Keratinocyte (primary cell): ENCODE measurements at regions not wholly inside any gene's neighbourhood (a gene's known extent, or its start where the extent isn't known, plus 50 kb on each side); places are given as distances from the start of the nearest gene placed in this dataset.

Experiments
- CTCF ChIP-seq, 3 experiments: IDR thresholded peaks in 1 of 3; conservative IDR thresholded peaks in 1 of 3; optimal IDR thresholded peaks in 1 of 3; 2 replicates in 2 of 3; 3 replicates in 1 of 3; pipeline versions ENCODE3 to v1.5.1; 2011; ENCODE audit warnings: low read length in 3 of 3, mild to moderate bottlenecking in 3 of 3, moderate library complexity in 2 of 3, control low read depth in 1 of 3, inconsistent platforms in 1 of 3; ENCODE audit not compliant: insufficient read depth in 2 of 3; ENCODE audit errors: extremely low read depth in 1 of 3
- EZH2 ChIP-seq: IDR thresholded peaks from one replicate; pipeline ENCODE4 v1.6.1; 2012; ENCODE audit warnings: inconsistent platforms, mild to moderate bottlenecking, low read length, moderate library complexity

- TF ChIP-seq CTCF (optimal IDR thresholded peaks at IDR 0.05 in 1 of 3, IDR thresholded peaks at IDR 0.05 in 1 of 3, conservative IDR thresholded peaks at IDR 0.05 in 1 of 3; ENCODE audit: extremely low read depth in 1 of 3, insufficient read depth in 2 of 3, low read length in 3 of 3), result no peak
- no peak for TF ChIP-seq EZH2
These were observed 78.4 kb upstream of the NKD1 start for GRCh38 chr16:50469744-50470321.
